ENCODE measurements at regions not wholly inside any gene's neighbourhood (a gene's known extent, or its start where the extent isn't known, plus 50 kb on each side); places are given as distances from the start of the nearest gene placed in this dataset.

- no peak for DNase-seq (ENCODE audit: low read depth, low spot score)
These were observed 667.5 kb downstream of the KCTD8 start for GRCh38 chr4:43781125-43781524.

DNA sequence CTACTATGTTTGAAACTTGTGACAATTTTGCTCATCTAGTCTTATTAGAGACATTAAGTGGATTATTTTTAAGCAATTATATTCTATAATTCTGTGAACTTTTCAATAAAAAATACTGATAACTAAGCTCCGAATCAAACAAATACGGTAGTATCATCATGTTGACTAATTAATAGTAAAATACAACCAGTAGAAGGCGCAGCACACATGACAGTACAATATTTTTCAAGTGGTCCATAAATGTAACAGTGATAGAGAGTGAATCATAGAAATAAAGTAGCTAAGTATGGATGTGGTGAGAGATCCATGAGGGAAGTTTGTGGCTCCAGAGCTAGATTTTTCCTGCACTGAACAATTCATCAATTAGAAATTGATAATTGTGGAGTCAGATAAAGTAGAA lies 666.2 kb downstream of the KCTD8 start:
- no peak for DNase-seq (ENCODE audit: low read depth, low spot score)

DNA sequence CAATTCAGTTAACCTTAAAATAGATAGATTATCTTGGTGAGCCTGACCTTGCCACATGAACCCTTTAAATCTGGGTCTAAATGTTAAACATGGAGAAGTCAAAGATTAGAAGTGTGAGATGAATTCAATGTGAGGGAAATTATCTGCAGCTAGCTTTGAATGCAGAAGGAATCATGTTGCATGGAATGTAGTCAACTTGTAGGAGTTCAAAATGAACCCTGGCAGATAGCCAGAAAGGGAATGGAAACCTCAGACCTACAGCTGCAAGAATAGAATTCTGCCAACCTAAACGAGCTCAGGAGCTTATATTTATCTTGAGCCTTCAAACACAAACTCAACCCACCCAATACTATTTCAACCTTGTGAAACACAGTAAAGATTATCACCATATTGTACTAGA lies 632.5 kb downstream of the KCTD8 start:
- DNase-seq (ENCODE audit: low read depth, low spot score): no peak

- no peak for DNase-seq (ENCODE audit: low read depth, low spot score)
These were observed 626.0 kb downstream of the KCTD8 start for GRCh38 chr4:43822621-43823020.

GRCh38 chr4:43835869-43836268 lies 612.7 kb downstream of the KCTD8 start:
- no peak for DNase-seq (ENCODE audit: low read depth, low spot score)

DNA sequence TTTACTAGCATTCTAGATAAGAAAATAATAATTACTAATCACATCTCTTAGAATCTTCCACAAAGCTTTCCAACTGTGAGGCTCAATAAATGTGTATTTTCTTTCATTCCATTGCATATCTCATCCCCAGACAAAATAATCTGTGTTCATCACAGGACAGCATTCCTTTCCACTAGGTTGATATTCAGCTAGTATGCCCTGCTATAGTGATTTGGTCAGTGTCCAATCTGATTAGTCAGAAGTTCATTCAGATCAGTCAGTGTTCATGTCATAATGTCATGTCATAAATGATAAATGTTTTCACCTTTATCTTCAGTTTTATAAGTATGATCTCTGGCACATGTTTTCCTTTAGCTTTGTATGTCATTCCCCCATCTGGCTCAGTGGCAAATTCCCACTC lies 611.4 kb downstream of the KCTD8 start:
- no peak for DNase-seq (ENCODE audit: low read depth, low spot score)

DNA sequence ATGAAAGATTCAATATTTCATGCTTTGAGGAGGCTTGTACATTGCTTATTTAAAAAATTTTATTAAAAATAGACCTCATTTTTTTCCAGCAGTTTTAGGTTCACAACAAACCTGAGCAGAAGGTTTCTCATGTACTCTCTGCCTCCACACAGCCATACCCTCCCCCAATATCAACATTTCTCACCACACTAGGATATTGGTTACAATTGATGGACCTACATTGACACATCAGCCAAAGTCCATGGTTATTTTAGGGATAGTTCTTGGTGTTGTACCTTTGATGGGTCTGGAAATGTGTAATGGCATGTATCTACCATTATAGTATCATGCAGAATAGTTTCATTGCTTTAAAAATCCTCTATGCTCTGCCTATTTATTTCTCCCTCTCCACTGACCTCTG lies 611.0 kb downstream of the KCTD8 start:
- no peak for DNase-seq (ENCODE audit: low read depth, low spot score)

- no peak for DNase-seq (ENCODE audit: low read depth, low spot score)
These were observed 606.0 kb downstream of the KCTD8 start for GRCh38 chr4:43842594-43842993.

DNA sequence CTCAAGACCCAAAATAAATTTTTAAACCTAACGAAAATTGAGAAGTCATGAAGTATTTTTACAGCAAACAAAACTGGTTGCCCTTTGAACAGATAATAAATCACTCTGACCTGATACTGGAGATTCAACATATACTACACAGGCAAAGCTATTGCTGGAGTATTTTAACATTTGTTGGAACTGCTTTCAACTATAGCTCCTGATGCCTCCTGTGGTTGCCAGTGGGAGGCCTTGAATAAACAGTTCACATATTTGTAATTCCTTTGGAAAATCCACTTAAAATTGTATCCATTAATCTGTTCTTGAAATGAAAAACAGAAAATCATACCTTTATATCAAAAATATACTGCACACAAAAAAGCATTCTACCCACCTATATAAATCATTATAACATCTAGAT lies 605.1 kb downstream of the KCTD8 start:
- no peak for DNase-seq (ENCODE audit: low read depth, low spot score)

- DNase-seq (ENCODE audit: low read depth, low spot score): no peak
These were observed 602.5 kb downstream of the KCTD8 start for GRCh38 chr4:43846111-43846587.

DNA sequence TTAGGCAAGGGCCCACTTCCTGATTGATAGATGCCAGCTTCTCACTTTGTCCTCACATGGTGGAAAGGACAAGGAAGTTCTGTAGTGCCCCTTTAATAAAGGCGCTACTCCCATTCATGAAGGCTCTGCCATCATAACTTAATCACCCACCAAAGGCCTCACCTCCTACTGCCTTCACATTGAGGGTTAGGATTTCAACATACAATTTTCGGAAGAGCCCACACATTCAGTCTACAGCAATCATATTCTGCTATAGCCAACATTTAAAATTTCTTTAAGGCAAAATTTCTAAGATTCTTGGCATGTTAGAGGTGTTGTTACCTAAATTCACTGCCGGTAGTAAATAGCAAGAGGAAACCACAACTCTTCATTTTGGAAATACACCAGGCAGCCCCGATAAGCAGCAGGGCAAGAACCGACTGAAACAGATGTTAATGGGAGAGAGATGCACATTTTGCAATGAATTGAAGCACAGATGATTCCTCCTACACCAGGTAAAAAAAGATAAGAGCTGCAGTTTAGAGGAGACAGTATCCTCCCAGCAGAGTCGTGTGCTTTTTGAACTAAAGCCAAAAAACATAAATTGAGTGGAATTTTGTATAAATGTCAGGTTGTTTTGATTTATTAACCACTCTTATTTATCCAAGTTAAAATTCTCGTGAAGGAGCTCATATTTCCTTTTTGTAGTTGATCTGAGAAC lies 594.9 kb downstream of the KCTD8 start:
- no peak for DNase-seq (ENCODE audit: low read depth, low spot score)

GRCh38 chr4:43855283-43855682 lies 593.3 kb downstream of the KCTD8 start:
- DNase-seq (ENCODE audit: low read depth, low spot score): no peak

GRCh38 chr4:43864616-43865146 lies 583.9 kb downstream of the KCTD8 start:
- no peak for DNase-seq (ENCODE audit: low read depth, low spot score)

DNA sequence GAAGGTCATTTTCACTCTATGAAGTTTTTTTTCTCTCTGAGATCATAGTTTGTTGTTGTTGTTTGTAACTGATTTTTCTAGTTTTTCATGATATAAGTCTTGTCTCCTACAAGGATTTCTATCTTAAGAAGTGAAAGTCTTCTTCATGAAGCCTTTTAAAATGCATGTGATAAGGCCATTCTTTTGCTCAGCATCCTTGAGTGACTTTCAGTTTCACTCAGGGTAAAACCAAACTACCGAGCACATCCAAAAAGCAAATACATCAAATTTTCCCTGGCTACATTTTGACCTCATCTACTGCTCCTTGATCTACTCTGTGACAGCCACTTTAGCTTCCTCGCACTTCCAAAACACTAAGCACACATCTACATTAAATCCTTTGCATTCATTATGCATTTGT lies 580.7 kb downstream of the KCTD8 start:
- no peak for DNase-seq (ENCODE audit: low read depth, low spot score)

DNA sequence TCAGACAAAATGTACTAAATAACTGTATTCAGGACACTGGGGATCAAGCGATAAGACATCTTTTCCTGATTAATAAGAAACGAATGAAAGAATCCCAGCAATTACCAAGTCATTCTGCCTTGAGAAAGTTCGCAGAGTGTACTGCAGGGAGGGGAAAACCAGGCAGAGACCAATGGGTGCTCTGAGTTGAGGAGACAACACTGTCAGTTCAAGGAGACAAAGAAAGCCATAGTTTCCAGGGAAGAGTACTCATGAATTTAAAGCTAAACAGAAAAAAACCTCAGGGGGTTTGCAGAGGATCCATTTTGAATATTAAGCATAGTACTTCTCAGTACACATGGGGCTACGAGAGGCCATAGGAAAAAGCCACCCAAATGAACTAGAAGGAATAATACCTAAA lies 573.0 kb downstream of the KCTD8 start:
- no peak for DNase-seq (ENCODE audit: low read depth, low spot score)

DNA sequence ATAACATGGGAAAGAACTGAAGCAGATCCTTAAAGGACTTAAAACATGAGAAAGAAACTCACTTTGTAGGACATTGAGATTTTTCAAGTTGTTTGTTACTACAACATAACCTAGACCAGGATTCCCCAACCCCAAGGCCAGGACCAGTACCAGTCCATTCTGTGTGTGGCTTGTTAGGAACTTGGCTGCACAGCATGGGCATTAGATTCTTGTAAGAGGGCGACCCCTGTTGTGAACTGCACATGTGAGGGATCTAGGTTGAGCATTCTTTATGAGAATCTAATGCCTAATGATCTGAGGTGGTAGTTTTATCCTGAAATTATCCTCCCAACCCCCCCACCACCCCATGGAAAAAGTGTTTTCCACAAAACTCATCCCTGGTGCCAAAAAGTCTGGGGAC lies 566.1 kb downstream of the KCTD8 start:
- DNase-seq (ENCODE audit: low read depth, low spot score): no peak

DNA sequence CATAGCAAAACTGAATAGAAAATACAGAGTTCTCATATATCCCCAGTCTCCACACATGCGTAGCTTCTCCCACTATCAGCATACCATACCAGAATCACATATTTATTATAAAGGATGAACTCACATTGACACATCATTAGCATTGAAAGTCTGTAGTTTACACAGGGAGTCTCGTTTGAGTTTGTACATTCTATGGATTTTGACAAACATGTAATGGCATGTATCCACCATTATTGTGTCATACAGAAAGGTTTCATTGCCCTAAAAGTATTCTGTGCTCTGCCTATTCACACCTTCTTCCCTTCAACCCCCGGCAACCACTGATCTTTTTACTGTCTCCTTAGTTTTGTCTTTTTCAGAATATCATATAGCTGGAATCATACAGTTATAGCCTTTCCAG lies 562.4 kb downstream of the KCTD8 start:
- no peak for DNase-seq (ENCODE audit: low read depth, low spot score)

DNA sequence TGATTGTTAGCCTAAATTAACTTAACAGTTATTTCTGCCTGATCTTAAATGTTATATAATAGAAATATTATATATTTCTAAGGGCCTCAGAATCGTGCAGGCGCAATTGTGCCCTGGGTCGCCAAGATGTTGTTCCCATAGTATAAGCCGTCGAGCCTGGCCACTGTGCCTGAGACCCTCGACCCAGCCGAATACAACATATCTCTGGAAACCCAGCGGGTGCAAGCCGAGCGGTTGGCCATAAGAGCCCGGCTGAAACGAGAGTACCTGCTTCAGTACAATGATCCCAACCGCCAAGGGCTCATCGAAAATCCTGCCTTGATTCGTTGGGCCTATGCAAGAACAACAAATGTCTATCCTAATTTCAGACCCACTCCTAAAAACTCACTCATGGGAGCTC lies 549.8 kb downstream of the KCTD8 start:
- DNase-seq (ENCODE audit: low read depth, low spot score): no peak

DNA sequence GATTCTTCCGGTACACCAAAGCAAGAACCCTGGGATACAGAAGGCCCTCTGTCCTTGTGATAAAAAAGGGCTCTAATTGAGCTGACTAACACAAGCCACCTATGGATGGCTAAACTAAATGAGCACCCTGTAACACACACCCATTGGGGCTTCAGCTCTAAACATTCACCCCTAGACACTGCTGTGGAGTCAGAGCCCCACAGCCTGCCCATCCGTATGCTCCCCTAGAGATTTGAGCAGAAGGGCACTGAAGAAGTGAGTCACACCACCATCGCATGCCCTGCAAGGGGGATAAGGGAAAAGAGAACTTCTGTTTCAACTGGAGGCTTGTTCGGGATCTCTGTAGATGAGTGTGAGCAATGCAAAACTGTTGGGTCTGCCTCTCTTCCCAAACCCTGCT lies 545.2 kb downstream of the KCTD8 start:
- DNase-seq (ENCODE audit: low read depth, low spot score): no peak

- DNase-seq (ENCODE audit: low read depth, low spot score): no peak
These were observed 530.2 kb downstream of the KCTD8 start for GRCh38 chr4:43918377-43918776.

GRCh38 chr4:43932448-43932847 lies 516.2 kb downstream of the KCTD8 start:
- no peak for DNase-seq (ENCODE audit: low read depth, low spot score)

- no peak for DNase-seq (ENCODE audit: low read depth, low spot score)
These were observed 504.6 kb downstream of the KCTD8 start for GRCh38 chr4:43943998-43944397.

DNA sequence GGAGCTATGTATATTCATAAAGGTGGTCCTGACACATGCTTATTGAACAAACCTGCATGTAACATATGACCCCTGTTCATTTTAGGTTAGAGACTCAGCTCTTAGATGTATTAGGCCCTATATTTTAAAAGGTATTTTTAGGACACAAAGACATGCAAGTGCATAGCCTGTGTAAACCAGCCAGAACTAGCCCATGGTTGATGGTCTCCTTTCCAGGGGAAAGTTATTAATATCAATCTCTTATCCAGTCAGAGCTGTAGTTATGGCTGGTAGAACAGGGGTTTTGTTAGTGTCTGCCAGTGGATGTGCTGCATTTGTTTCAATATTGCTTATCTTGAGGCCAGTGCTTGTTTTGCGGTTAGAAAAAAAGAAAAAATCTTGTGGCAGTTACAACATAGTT lies 488.6 kb downstream of the KCTD8 start:
- DNase-seq (ENCODE audit: low read depth, low spot score): no peak

GRCh38 chr4:43968011-43968410 lies 480.6 kb downstream of the KCTD8 start:
- DNase-seq (ENCODE audit: low read depth, low spot score): no peak
